Neural progenitor cell (in vitro differentiated cells): ENCODE measurements at regions not wholly inside any gene's neighbourhood (a gene's known extent, or its start where the extent isn't known, plus 50 kb on each side); places are given as distances from the start of the nearest gene placed in this dataset.

ENCODE experiments used
- DNase-seq: peaks from one replicate; pipeline ENCODE4 v3.0.0-alpha.2; 2016; ENCODE audit warnings: low spot score
- H2AFZ ChIP-seq: fragments of 200-600 bp; sonication (generic); replicated peaks from 2 replicates; pipeline ENCODE4 v1.6.1; 2016; ENCODE audit warnings: antibody characterized with exemption
- H3F3A ChIP-seq: fragments of 200-600 bp; sonication (generic); 2 replicates; pipeline ENCODE4 v1.6.1; 2016; ENCODE audit warnings: antibody characterized with exemption, low read depth
- H3K27ac ChIP-seq: fragments of 200-600 bp; sonication (generic); 2 replicates; pipeline ENCODE4 v1.5.1; 2016; ENCODE audit warnings: mild to moderate bottlenecking
- H3K27me3 ChIP-seq: fragments of 200-600 bp; sonication (generic); 2 replicates; pipeline ENCODE4 v1.6.1; 2016; ENCODE audit warnings: mild to moderate bottlenecking, moderate library complexity
- H3K36me3 ChIP-seq: fragments of 200-600 bp; sonication (generic); 2 replicates; pipeline ENCODE4 v1.5.1; 2016
- H3K4me1 ChIP-seq: fragments of 200-600 bp; sonication (generic); 2 replicates; pipeline ENCODE4 v1.6.1; 2016; ENCODE audit warnings: mixed run types
- H3K4me2 ChIP-seq: fragments of 200-600 bp; sonication (generic); 2 replicates; pipeline ENCODE4 v1.6.1; 2016
- H3K4me3 ChIP-seq: fragments of 200-600 bp; sonication (generic); 2 replicates; pipeline ENCODE4 v1.5.1; 2016
- H3K79me2 ChIP-seq: fragments of 200-600 bp; sonication (generic); 2 replicates; pipeline ENCODE4 v1.6.1; 2016; ENCODE audit warnings: low read depth
- H3K9ac ChIP-seq: fragments of 200-600 bp; sonication (generic); 2 replicates; pipeline ENCODE4 v1.6.1; 2016
- H3K9me3 ChIP-seq: fragments of 200-600 bp; sonication (generic); 2 replicates; pipeline ENCODE4 v1.5.1; 2016; ENCODE audit warnings: low read depth
- H4K20me1 ChIP-seq: fragments of 200-600 bp; sonication (generic); 2 replicates; pipeline ENCODE4 v1.6.1; 2016; ENCODE audit warnings: low read depth
- H3K27ac Mint-ChIP-seq: 3 replicates; pipeline ENCODE4 v1.8.0; 2021; ENCODE audit warnings: mixed read lengths
- H3K27me3 Mint-ChIP-seq: 2 replicates; pipeline ENCODE4 v1.8.0; 2022; ENCODE audit warnings: low read depth, mild to moderate bottlenecking, inconsistent platforms, moderate library complexity, mixed read lengths; ENCODE audit not compliant: insufficient read depth
- H3K36me3 Mint-ChIP-seq: 3 replicates; pipeline ENCODE4 v1.8.0; 2021; ENCODE audit warnings: mixed read lengths
- H3K4me1 Mint-ChIP-seq: 3 replicates; pipeline ENCODE4 v1.8.0; 2021; ENCODE audit warnings: mixed read lengths
- H3K4me3 Mint-ChIP-seq: 3 replicates; pipeline ENCODE4 v1.8.0; 2021; ENCODE audit warnings: mild to moderate bottlenecking, moderate library complexity, mixed read lengths
- H3K9me3 Mint-ChIP-seq: 3 replicates; pipeline ENCODE4 v1.8.0; 2020; ENCODE audit warnings: mixed read lengths
- CTCF ChIP-seq: fragments of 200-600 bp; sonication (generic); IDR thresholded peaks from 2 replicates; pipeline ENCODE4 v1.5.1; 2017; ENCODE audit warnings: antibody characterized with exemption, mild to moderate bottlenecking
- EZH2 ChIP-seq: fragments of 200-600 bp; sonication (generic); IDR thresholded peaks from 2 replicates; pipeline ENCODE4 v1.6.1; 2017; ENCODE audit warnings: antibody characterized with exemption, mild to moderate bottlenecking, moderate library complexity
- EZH2phosphoT487 ChIP-seq: fragments of 200-600 bp; sonication (generic); IDR thresholded peaks from 2 replicates; pipeline ENCODE4 v1.6.1; 2017; ENCODE audit warnings: antibody characterized with exemption

- Mint-ChIP-seq H3K4me1 (no peaks in the 10 kb centered on the region), H3K27ac (no peak overlapping the region), H3K4me3 (no peak overlapping the region), H3K27me3 (no peaks in the 10 kb centered on the region), H3K36me3 (no peaks in the 10 kb centered on the region), H3K9me3 (peaks cover 11% of the 10 kb centered on the region)
- no peak overlapping the region for H3K4me3 ChIP-seq
- no peak for DNase-seq
- H3K4me2 ChIP-seq, result no peak overlapping the region
- no peak overlapping the region for H3K9ac ChIP-seq
- no peak overlapping the region for H2AFZ ChIP-seq
- no peaks in the 10 kb centered on the region for H3K4me1 ChIP-seq
- H3K9me3 ChIP-seq, result no peaks in the 10 kb centered on the region
- no peak for TF ChIP-seq EZH2phosphoT487
- no peak for TF ChIP-seq CTCF
- no peak for TF ChIP-seq EZH2
- no peaks in the 10 kb centered on the region for H3K79me2 ChIP-seq
- no peak overlapping the region for H3K27ac ChIP-seq
- H3K27me3 ChIP-seq, result no peaks in the 10 kb centered on the region
- no peaks in the 10 kb centered on the region for H4K20me1 ChIP-seq
- H3K36me3 ChIP-seq, result no peaks in the 10 kb centered on the region
- H3F3A ChIP-seq, result no peaks in the 10 kb centered on the region
Measured at GRCh38 chr5:120396186-120396585, 67.9 kb upstream of the PRR16 start.

- no peak overlapping the region for H3K4me3 ChIP-seq
- H3K4me2 ChIP-seq, result no peak overlapping the region
- H2AFZ ChIP-seq, result no peak overlapping the region
- peaks cover 11% of the 10 kb centered on the region for H3K9me3 Mint-ChIP-seq
- H3K4me1 Mint-ChIP-seq, result no peaks in the 10 kb centered on the region
- H3K4me3 Mint-ChIP-seq, result no peak overlapping the region
- no peak overlapping the region for H3K27ac Mint-ChIP-seq
- no peaks in the 10 kb centered on the region for H3K36me3 Mint-ChIP-seq
- H3K27me3 ChIP-seq, result no peaks in the 10 kb centered on the region
- no peaks in the 10 kb centered on the region for H3K9me3 ChIP-seq
- H3K79me2 ChIP-seq, result no peaks in the 10 kb centered on the region
- no peaks in the 10 kb centered on the region for H3K36me3 ChIP-seq
- no peak overlapping the region for H3K9ac ChIP-seq
- H3K27me3 Mint-ChIP-seq, result no peaks in the 10 kb centered on the region
- no peak for DNase-seq
- no peaks in the 10 kb centered on the region for H4K20me1 ChIP-seq
- no peaks in the 10 kb centered on the region for H3K4me1 ChIP-seq
- H3F3A ChIP-seq, result no peaks in the 10 kb centered on the region
- no peak for TF ChIP-seq EZH2phosphoT487
- TF ChIP-seq EZH2, result no peak
- TF ChIP-seq CTCF, result no peak
- no peak overlapping the region for H3K27ac ChIP-seq
Measured at GRCh38 chr5:120400356-120400755, 63.7 kb upstream of the PRR16 start.

GRCh38 chr5:120402606-120403005, 61.5 kb upstream of the PRR16 start:
- no peak for TF ChIP-seq CTCF
- no peak for TF ChIP-seq EZH2
- no peak for TF ChIP-seq EZH2phosphoT487
- no peaks in the 10 kb centered on the region for H3K36me3 ChIP-seq
- no peaks in the 10 kb centered on the region for H3K79me2 ChIP-seq
- no peak overlapping the region for H3K27ac ChIP-seq
- no peaks in the 10 kb centered on the region for H3F3A ChIP-seq
- no peaks in the 10 kb centered on the region for H3K9me3 ChIP-seq
- no peaks in the 10 kb centered on the region for H3K4me1 ChIP-seq
- DNase-seq, result no peak
- no peaks in the 10 kb centered on the region for H3K4me1 Mint-ChIP-seq
- peaks cover 16% of the 10 kb centered on the region for H3K9me3 Mint-ChIP-seq
- no peaks in the 10 kb centered on the region for H3K27me3 ChIP-seq
- H4K20me1 ChIP-seq, result no peaks in the 10 kb centered on the region
- no peak overlapping the region for H3K9ac ChIP-seq
- H3K4me3 ChIP-seq, result no peak overlapping the region
- no peaks in the 10 kb centered on the region for H3K27me3 Mint-ChIP-seq
- H3K36me3 Mint-ChIP-seq, result no peaks in the 10 kb centered on the region
- no peak overlapping the region for H2AFZ ChIP-seq
- no peak overlapping the region for H3K4me3 Mint-ChIP-seq
- no peak overlapping the region for H3K27ac Mint-ChIP-seq
- H3K4me2 ChIP-seq, result no peak overlapping the region
